C4-2B (cell line): ENCODE measurements at regions not wholly inside any gene's neighbourhood (a gene's known extent, or its start where the extent isn't known, plus 50 kb on each side); places are given as distances from the start of the nearest gene placed in this dataset.

Experiments
- H3K27ac ChIP-seq: fragments of 450-650 bp; 2 replicates; pipeline ENCODE4 v1.5.1; 2017
- CTCF ChIP-seq: fragments of 450-650 bp; conservative IDR thresholded peaks from 2 replicates; pipeline ENCODE4 v1.5.1; 2017; ENCODE audit warnings: mild to moderate bottlenecking
- ZFX ChIP-seq: fragments of 450-650 bp; IDR thresholded peaks from 2 replicates; pipeline ENCODE4 v1.6.1; 2017

GRCh38 chr7:25349283-25350017, 121.2 kb upstream of the NPVF start:
- no peak for TF ChIP-seq CTCF
- no peak for TF ChIP-seq ZFX
- H3K27ac ChIP-seq = no peak overlapping the region; the same call in 1 of the 2 replicates

DNA sequence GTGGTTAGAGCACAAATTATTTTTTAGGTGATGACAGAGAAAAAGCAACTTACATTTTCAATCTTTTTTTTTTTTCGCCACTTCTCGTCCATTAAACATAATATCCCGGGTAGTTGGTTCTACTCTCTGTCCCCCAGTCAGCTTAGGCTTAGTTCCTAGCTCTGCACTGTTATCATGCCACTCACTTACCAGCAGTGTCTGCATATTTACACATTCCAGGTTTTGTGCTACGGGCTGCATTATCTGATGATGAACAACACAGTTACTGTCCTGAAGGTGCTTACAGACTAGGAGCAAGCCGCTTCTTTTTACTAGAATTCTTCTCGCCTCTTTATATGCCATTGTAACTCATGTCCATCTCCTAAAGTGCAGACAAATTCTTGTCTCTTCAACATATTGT, 121.8 kb upstream of the NPVF start:
- TF ChIP-seq CTCF (no peak), ZFX (no peak)
- no peak overlapping the region; the same call in 1 of the 2 replicates for H3K27ac ChIP-seq

GRCh38 chr7:25351761-25352160, 123.5 kb upstream of the NPVF start:
- no peak for TF ChIP-seq CTCF
- no peak for TF ChIP-seq ZFX
- H3K27ac ChIP-seq = peak overlapping the region; percentile 5; the same call in 1 of the 2 replicates

- TF ChIP-seq CTCF (no peak), ZFX (no peak)
- no peak overlapping the region for H3K27ac ChIP-seq
These were observed 124.9 kb upstream of the NPVF start for GRCh38 chr7:25353196-25353595.

DNA sequence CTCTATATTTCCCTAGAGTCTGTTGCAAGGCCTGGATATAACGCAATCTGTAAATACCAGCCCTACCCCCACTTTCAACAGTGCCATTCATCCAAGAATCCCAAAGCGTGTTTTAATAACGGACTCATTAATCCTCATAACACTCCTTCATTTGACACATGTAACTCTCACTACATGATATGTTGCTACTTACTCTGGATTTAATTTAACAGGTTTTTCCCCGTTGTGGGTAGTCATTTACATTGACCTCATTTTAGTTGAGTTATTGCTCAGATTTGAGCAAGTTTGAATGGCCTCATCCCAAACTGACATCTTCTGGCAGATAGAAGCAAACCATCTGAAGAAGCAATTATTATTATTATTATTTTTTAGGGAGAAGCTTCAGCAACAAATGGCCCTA, 125.4 kb upstream of the NPVF start:
- no peak overlapping the region for H3K27ac ChIP-seq
- TF ChIP-seq CTCF (no peak), ZFX (no peak)

GRCh38 chr7:25356534-25357151, 128.4 kb upstream of the NPVF start:
- no peak overlapping the region for H3K27ac ChIP-seq
- TF ChIP-seq ZFX (no peak), CTCF (no peak)

- H3K27ac ChIP-seq = no peak overlapping the region
- no peak for TF ChIP-seq CTCF
- TF ChIP-seq ZFX = no peak
These were observed 130.6 kb upstream of the NPVF start for GRCh38 chr7:25358926-25359325.
